Transverse colon (tissue), 3 donors: ENCODE measurements at regions not wholly inside any gene's neighbourhood (a gene's known extent, or its start where the extent isn't known, plus 50 kb on each side); places are given as distances from the start of the nearest gene placed in this dataset.

Source experiments
- CTCF ChIP-seq, 5 experiments: fragments of 200-600 bp in 3 of 5; fragments of 450-650 bp in 2 of 5; sonication (generic) in 3 of 5; IDR thresholded peaks; 1 replicate in 2 of 5; 2 replicates in 3 of 5; pipeline ENCODE4 v1.5.1; 2016 to 2017; ENCODE audit warnings: antibody characterized with exemption in 5 of 5, inconsistent platforms in 3 of 5, mild to moderate bottlenecking in 2 of 5, moderate library complexity in 1 of 5
- POLR2A ChIP-seq: fragments of 450-650 bp; IDR thresholded peaks from one replicate; pipeline ENCODE4 v1.6.1; 2016; ENCODE audit warnings: antibody characterized with exemption, mild to moderate bottlenecking, moderate library complexity

- TF ChIP-seq CTCF (IDR thresholded peaks at IDR 0.05) (no peak), POLR2A (no peak)
Observed at GRCh38 chr1:10888291-10888690, 91.8 kb upstream of the CASZ1 start.
